Endothelial cell of umbilical vein (primary cell): ENCODE measurements at regions not wholly inside any gene's neighbourhood (a gene's known extent, or its start where the extent isn't known, plus 50 kb on each side); places are given as distances from the start of the nearest gene placed in this dataset.

Experiments used
- BruUV-seq: library from RNA; stranded (reverse); fragments of 400-500 nt; replicated peaks from 2 replicates; lab custom pipeline; 2021; lab: Mats Ljungman, UMichigan
- CTCF ChIA-PET: fragments of 300-600, 350-600 bp; sonication (Branson Sonifier 250); formaldehyde crosslinking; loops from one replicate; lab custom pipeline; 2021; ENCODE audit warnings: antibody characterized with exemption, inconsistent platforms; lab: Charles Lee
- POLR2A ChIA-PET: fragments of 300-600, 350-600 bp; sonication (Branson Sonifier 250); formaldehyde crosslinking; loops from one replicate; lab custom pipeline; 2021; ENCODE audit warnings: antibody characterized with exemption, inconsistent platforms; lab: Charles Lee
- DNase-seq: peaks from one replicate; pipeline ENCODE4 v3.0.0-alpha.2; 2011; ENCODE audit warnings: low read depth, low spot score
- FAIRE-seq: peaks from 2 replicates; lab custom pipeline; 2011; peaks lifted over from hg19 to GRCh38; lab: Jason Lieb, UNC
- H2AFZ ChIP-seq: 2 replicates; pipeline ENCODE4 v1.6.0; 2012; ENCODE audit warnings: low read depth, low read length, control low read depth, inconsistent platforms
- H3K27ac ChIP-seq: 2 replicates; pipeline ENCODE4 v1.5.1; 2011; ENCODE audit warnings: low read depth, mild to moderate bottlenecking, control low read depth, low read length, moderate library complexity; ENCODE audit not compliant: insufficient read depth
- H3K27me3 ChIP-seq, 2 experiments: 2 replicates each; pipeline versions ENCODE4 v1.6.0 to v1.6.1; 2011; ENCODE audit warnings: low read length in 2 of 2, mixed read lengths in 1 of 2; ENCODE audit not compliant: control insufficient read depth in 2 of 2, insufficient read depth in 2 of 2
- H3K36me3 ChIP-seq, 2 experiments: 2 replicates in 1 of 2; 3 replicates in 1 of 2; pipeline ENCODE4 v1.5.1; 2011; ENCODE audit warnings: low read length in 2 of 2, mild to moderate bottlenecking in 1 of 2, moderate library complexity in 1 of 2; ENCODE audit not compliant: control insufficient read depth in 2 of 2, insufficient read depth in 2 of 2; ENCODE audit errors: extremely low read depth in 1 of 2
- H3K4me1 ChIP-seq: 3 replicates; pipeline ENCODE4 v1.5.1; 2011; ENCODE audit warnings: mild to moderate bottlenecking, low read length; ENCODE audit not compliant: control insufficient read depth, insufficient read depth; ENCODE audit errors: extremely low read depth
- H3K4me2 ChIP-seq: 2 replicates; pipeline ENCODE4 v1.6.1; 2011; ENCODE audit warnings: low read length, control low read depth, mixed read lengths; ENCODE audit not compliant: insufficient read depth
- H3K4me3 ChIP-seq, 3 experiments: fragments of 200-600 bp in 1 of 3; sonication (generic), shearing (Covaris generic) in 1 of 3; replicated peaks in 1 of 3; 2 replicates each; pipeline ENCODE4 v1.5.1; 2011 to 2016; ENCODE audit warnings: control low read depth in 3 of 3, low read length in 3 of 3, mild to moderate bottlenecking in 2 of 3, inconsistent platforms in 1 of 3, low read depth in 1 of 3, moderate library complexity in 1 of 3; ENCODE audit not compliant: insufficient read depth in 1 of 3
- H3K79me2 ChIP-seq: 2 replicates; pipeline ENCODE4 v1.6.0; 2012; ENCODE audit warnings: low read length, inconsistent platforms; ENCODE audit not compliant: control insufficient read depth, insufficient read depth
- H3K9ac ChIP-seq: replicated peaks from 2 replicates; pipeline ENCODE3; 2011; ENCODE audit warnings: low read length, control low read depth; ENCODE audit not compliant: insufficient read depth; ENCODE audit errors: extremely low read depth
- H3K9me1 ChIP-seq: replicated peaks from 3 replicates; pipeline ENCODE4 v1.6.0; 2011; ENCODE audit warnings: mild to moderate bottlenecking, low read length; ENCODE audit not compliant: control insufficient read depth, insufficient read depth; ENCODE audit errors: extremely low read depth
- H3K9me3 ChIP-seq: replicated peaks from 2 replicates; pipeline ENCODE4 v1.5.1; 2012; ENCODE audit warnings: low read length, inconsistent platforms; ENCODE audit not compliant: control insufficient read depth, insufficient read depth
- H4K20me1 ChIP-seq: replicated peaks from 2 replicates; pipeline ENCODE3; 2011; ENCODE audit warnings: mild to moderate bottlenecking, low read length; ENCODE audit not compliant: control insufficient read depth, insufficient read depth; ENCODE audit errors: extremely low read depth
- EZH2 ChIP-seq: IDR thresholded peaks from 2 replicates; pipeline ENCODE4 v1.6.1; 2012; ENCODE audit warnings: borderline replicate concordance, low read depth, mild to moderate bottlenecking, moderate library complexity, low read length, inconsistent platforms; ENCODE audit not compliant: severe bottlenecking
- FOS ChIP-seq: IDR thresholded peaks from 2 replicates; pipeline ENCODE4 v1.6.1; 2011; ENCODE audit warnings: mild to moderate bottlenecking, low read length, moderate library complexity, borderline replicate concordance; ENCODE audit not compliant: insufficient read depth
- GATA2 ChIP-seq: IDR thresholded peaks from 2 replicates; pipeline ENCODE4 v1.7.0; 2011; ENCODE audit warnings: low read depth, mild to moderate bottlenecking, moderate library complexity, mixed read lengths, low read length; ENCODE audit not compliant: insufficient read length, insufficient read depth
- JUN ChIP-seq: IDR thresholded peaks from 2 replicates; pipeline ENCODE4 v1.6.1; 2011; ENCODE audit warnings: borderline replicate concordance, low read depth; ENCODE audit not compliant: insufficient read length, insufficient read depth
- MYC ChIP-seq: IDR thresholded peaks from one replicate; pipeline ENCODE4 v1.6.1; 2011; ENCODE audit warnings: mild to moderate bottlenecking, low read depth, low read length
- POLR2A ChIP-seq: IDR thresholded peaks from 2 replicates; pipeline ENCODE4 v1.6.1; 2012; ENCODE audit warnings: low read depth, mild to moderate bottlenecking, control low read depth, low read length
- POLR2AphosphoS5 ChIP-seq: IDR thresholded peaks from 2 replicates; pipeline ENCODE4 v1.6.1; 2012; ENCODE audit warnings: low read depth, mild to moderate bottlenecking, control low read depth, low read length, moderate library complexity; ENCODE audit not compliant: insufficient read depth
- dilution Hi-C: fragments of 300-500 bp; cut with MboI; formaldehyde crosslinking; loops from one replicate; pipeline ENCODE4 v1.15.0; 2019; ENCODE audit warnings: low sequenced_read_pairs; ENCODE audit not compliant: extremely low pct_ligation_motif_present
- intact Hi-C: fragments of 100-400 bp; cut with micrococcal nuclease; formaldehyde crosslinking; loops from one replicate; pipeline ENCODE4 v1.10.0; 2022
- TF ChIP-seq, protein P1 (sequence below), 2 donors: IDR thresholded peaks; 1 replicate in 1 of 2; 2 replicates in 1 of 2; pipeline ENCODE4 v1.5.1; 2011; ENCODE audit warnings: low read length in 2 of 2, mild to moderate bottlenecking in 2 of 2, moderate library complexity in 2 of 2, control low read depth in 1 of 2, inconsistent platforms in 1 of 2, low read depth in 1 of 2; ENCODE audit not compliant: insufficient read depth in 1 of 2; ENCODE audit errors: extremely low read depth in 1 of 2
- TF ChIP-seq, protein P2 (sequence below): IDR thresholded peaks from 2 replicates; pipeline ENCODE4 v1.6.1; 2011; ENCODE audit not compliant: insufficient read depth, insufficient read length

DNA sequence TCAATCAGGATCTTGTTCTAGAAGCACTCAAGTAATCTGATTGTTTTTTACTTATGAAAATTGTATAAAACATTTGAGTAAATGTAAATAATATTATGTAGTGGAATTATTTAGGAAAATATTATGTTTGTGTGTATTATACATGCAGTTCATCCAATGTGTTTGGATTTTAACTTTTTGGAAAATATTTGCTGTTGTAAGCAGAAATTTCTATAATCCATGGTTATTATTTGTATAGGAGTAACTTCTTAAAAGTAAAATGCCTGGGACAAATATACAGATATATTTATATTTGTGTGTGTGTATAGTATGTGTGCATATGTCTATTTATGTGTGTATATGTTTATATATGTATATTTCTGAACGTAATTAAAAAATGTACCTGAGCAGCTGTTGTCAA is 1394.6 kb upstream of the AGA start:
- Histone ChIP-seq H3K4me1 (no peaks in the 10 kb centered on the region), H4K20me1 (no peaks in the 10 kb centered on the region), H3K27ac (no peak overlapping the region), H3K9me3 (peaks cover 2% of the 10 kb centered on the region), H3K9ac (no peak overlapping the region), H3K36me3 (no peaks in the 10 kb centered on the region), H3K9me1 (no peaks in the 10 kb centered on the region), H3K27me3 (no peaks in the 10 kb centered on the region), H3K79me2 (no peaks in the 10 kb centered on the region), H3K4me3 (no peak overlapping the region), H3K4me2 (no peak overlapping the region), H2AFZ (no peak overlapping the region)
- CTCF ChIA-PET: no interaction called here
- dilution Hi-C loops (no loop called here), intact Hi-C loops (no loop called here)
- no TSS peak for BruUV-seq
- FAIRE-seq: no peak
- POLR2A ChIA-PET: no interaction called here
- TF ChIP-seq JUN (no peak), FOS (no peak), MYC (no peak), POLR2A (no peak), EZH2 (no peak), POLR2AphosphoS5 (no peak), GATA2 (no peak)
- TF ChIP-seq, protein P1, sequence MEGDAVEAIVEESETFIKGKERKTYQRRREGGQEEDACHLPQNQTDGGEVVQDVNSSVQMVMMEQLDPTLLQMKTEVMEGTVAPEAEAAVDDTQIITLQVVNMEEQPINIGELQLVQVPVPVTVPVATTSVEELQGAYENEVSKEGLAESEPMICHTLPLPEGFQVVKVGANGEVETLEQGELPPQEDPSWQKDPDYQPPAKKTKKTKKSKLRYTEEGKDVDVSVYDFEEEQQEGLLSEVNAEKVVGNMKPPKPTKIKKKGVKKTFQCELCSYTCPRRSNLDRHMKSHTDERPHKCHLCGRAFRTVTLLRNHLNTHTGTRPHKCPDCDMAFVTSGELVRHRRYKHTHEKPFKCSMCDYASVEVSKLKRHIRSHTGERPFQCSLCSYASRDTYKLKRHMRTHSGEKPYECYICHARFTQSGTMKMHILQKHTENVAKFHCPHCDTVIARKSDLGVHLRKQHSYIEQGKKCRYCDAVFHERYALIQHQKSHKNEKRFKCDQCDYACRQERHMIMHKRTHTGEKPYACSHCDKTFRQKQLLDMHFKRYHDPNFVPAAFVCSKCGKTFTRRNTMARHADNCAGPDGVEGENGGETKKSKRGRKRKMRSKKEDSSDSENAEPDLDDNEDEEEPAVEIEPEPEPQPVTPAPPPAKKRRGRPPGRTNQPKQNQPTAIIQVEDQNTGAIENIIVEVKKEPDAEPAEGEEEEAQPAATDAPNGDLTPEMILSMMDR (IDR thresholded peaks at IDR 0.05; ENCODE audit: extremely low read depth in 1 of 2, insufficient read depth in 1 of 2, low read depth in 1 of 2, low read length in 2 of 2): no peak
- TF ChIP-seq, protein P2, sequence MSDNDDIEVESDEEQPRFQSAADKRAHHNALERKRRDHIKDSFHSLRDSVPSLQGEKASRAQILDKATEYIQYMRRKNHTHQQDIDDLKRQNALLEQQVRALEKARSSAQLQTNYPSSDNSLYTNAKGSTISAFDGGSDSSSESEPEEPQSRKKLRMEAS: no peak
- no peak for DNase-seq
